Mucosa of descending colon (tissue), 3 donors: ENCODE measurements at regions not wholly inside any gene's neighbourhood (a gene's known extent, or its start where the extent isn't known, plus 50 kb on each side); places are given as distances from the start of the nearest gene placed in this dataset.

Experiments
- ATAC-seq: fragments of 200-7000 bp; cut with Tn5 transposase; one replicate; pipeline ENCODE4 v1.9.1; 2020; ENCODE audit warnings: mild to moderate bottlenecking, moderate library complexity
- DNase-seq, 3 donors: peaks; one replicate each; pipeline ENCODE4 v3.0.0-alpha.2; 2020
- H3K36me3 ChIP-seq: fragments of 200-600 bp; one replicate; pipeline ENCODE4 v1.8.0; 2021; ENCODE audit warnings: low read depth, mild to moderate bottlenecking
- H3K4me1 ChIP-seq: fragments of 200-600 bp; one replicate; pipeline ENCODE4 v1.8.0; 2021; ENCODE audit warnings: low read depth, mild to moderate bottlenecking
- H3K4me3 ChIP-seq: fragments of 200-600 bp; one replicate; pipeline ENCODE4 v1.8.0; 2021; ENCODE audit warnings: mild to moderate bottlenecking
- H3K9me3 ChIP-seq: fragments of 200-600 bp; one replicate; pipeline ENCODE4 v1.8.0; 2021; ENCODE audit warnings: mild to moderate bottlenecking
- intact Hi-C, 2 donors: fragments of 100-400 bp; cut with DNase I in 1 of 2; cut with micrococcal nuclease in 1 of 2; formaldehyde crosslinking; loops; one replicate each; pipeline versions ENCODE4 v1.11.0 to v1.11.1; 2022; cut with DNase I, micrococcal nuclease
- TF ChIP-seq, protein P1 (sequence below): fragments of 200-600 bp; IDR thresholded peaks from one replicate; pipeline ENCODE4 v1.8.0; 2022; ENCODE audit warnings: antibody characterized with exemption, mild to moderate bottlenecking
- donor health status: DM: no; HTN: no; CAD: no; lungs with moderate emphysema.
- donor health status: DM: no; HTN: no; CAD: no.
- donor health status: DM: no; HTN: yes; CAD: no.

DNA sequence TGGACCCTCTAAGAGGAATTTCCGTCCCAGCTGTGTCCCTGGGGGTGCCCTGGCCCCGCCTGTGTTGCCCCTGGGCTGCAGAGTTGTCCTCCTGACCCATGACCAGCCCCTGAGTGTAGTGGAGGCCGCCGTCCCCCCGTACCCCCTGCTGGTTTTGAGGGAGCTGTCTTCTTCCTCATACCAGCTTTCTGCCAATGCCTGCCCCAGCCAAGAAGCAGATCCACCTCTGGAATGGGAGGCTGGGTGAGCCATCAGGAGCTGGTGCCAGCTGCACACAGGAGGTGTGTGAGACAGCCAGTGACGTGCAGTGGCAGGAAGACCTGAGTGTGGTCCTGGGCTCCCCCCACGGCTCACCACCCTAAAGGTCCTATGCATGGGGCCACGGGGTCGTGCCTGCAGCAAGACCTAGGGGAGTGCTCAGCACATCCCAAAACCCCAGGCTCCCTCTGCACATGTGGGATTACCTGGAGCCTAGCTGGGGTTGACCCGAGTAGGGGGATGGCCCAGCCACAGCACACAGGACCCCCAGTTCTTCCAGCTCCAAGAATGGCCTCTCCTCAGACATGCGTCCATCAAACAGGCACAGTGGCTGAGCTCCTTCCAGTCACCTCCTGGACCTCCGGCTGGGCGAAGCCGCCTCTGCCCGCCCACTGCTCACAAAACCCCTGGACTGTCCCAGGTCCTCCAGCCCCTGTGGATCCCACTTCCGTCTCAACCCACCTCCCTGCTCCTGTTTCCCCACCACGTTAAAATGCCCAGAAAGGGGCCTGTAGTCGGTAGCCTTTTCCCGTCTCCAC, 647.6 kb downstream of the BRD1 start:
- intact Hi-C loops: no loop called here
- H3K4me1 ChIP-seq: no peaks in the 10 kb centered on the region
- DNase-seq (no peak), ATAC-seq (no peak)
- H3K9me3 ChIP-seq: no peaks in the 10 kb centered on the region
- H3K4me3 ChIP-seq: no peak overlapping the region
- TF ChIP-seq, protein P1, sequence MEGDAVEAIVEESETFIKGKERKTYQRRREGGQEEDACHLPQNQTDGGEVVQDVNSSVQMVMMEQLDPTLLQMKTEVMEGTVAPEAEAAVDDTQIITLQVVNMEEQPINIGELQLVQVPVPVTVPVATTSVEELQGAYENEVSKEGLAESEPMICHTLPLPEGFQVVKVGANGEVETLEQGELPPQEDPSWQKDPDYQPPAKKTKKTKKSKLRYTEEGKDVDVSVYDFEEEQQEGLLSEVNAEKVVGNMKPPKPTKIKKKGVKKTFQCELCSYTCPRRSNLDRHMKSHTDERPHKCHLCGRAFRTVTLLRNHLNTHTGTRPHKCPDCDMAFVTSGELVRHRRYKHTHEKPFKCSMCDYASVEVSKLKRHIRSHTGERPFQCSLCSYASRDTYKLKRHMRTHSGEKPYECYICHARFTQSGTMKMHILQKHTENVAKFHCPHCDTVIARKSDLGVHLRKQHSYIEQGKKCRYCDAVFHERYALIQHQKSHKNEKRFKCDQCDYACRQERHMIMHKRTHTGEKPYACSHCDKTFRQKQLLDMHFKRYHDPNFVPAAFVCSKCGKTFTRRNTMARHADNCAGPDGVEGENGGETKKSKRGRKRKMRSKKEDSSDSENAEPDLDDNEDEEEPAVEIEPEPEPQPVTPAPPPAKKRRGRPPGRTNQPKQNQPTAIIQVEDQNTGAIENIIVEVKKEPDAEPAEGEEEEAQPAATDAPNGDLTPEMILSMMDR: no peak
- H3K36me3 ChIP-seq: no peaks in the 10 kb centered on the region

DNA sequence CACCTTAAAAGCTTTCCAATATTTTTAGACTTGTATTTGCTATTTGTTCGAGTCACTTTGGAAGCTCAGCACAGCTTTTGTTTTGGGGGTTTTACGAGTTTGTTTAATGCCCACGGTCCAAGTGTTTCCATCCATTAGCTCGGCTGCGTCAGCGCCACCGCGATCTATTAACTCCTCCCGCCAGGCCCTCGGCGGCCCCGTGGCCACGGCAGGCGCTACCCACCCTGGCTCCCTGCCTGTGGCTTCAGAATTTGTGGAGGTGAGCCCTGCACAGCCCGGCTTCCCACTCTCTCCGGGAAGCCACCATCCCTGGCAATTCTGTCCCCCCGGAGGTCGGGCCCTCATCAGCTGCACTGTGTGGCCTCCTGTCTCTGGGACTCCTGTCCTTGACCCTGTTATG, 648.5 kb downstream of the BRD1 start:
- DNase-seq: no peak
- no peaks in the 10 kb centered on the region for H3K9me3 ChIP-seq
- H3K4me1 ChIP-seq: no peaks in the 10 kb centered on the region
- intact Hi-C loops: no loop called here
- TF ChIP-seq, protein P1: no peak
- no peak for ATAC-seq
- no peaks in the 10 kb centered on the region for H3K36me3 ChIP-seq
- H3K4me3 ChIP-seq: no peak overlapping the region

GRCh38 chr22:49178246-49179005, 649.2 kb downstream of the BRD1 start:
- Histone ChIP-seq H3K4me1 (no peaks in the 10 kb centered on the region), H3K4me3 (no peak overlapping the region), H3K9me3 (no peaks in the 10 kb centered on the region), H3K36me3 (no peaks in the 10 kb centered on the region)
- DNase-seq: no peak
- TF ChIP-seq, protein P1: no peak
- intact Hi-C loops: no loop called here
- ATAC-seq: no peak

DNA sequence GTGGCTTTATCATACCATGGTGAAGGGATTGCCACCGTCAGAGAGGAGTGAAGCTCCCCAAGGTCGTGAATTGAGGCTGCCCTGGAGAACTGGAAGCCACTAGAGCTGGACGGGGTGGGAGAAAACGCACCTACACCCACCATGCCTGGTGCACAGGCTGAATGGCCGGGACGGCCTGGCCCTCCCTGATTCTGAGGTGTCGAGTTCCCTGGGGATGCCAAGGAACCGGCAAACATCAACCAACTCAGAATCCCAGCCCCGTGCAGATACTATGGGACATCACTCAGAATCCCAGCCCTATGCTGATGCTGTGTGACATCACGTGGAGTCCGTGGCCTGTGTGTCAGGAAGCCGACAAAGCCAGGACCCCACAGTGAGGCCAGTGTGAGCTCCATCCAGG, 650.0 kb downstream of the BRD1 start:
- H3K4me1 ChIP-seq: no peaks in the 10 kb centered on the region
- ATAC-seq (no peak), DNase-seq (no peak)
- H3K9me3 ChIP-seq: no peaks in the 10 kb centered on the region
- TF ChIP-seq, protein P1: no peak
- intact Hi-C loops: no loop called here
- H3K36me3 ChIP-seq: no peaks in the 10 kb centered on the region
- H3K4me3 ChIP-seq: no peak overlapping the region

- intact Hi-C loops: no loop called here
- DNase-seq: no peak
Measured at GRCh38 chr22:49176956-49177355, 650.7 kb downstream of the BRD1 start.

More at GRCh38 chr22:49176956-49177355, 650.7 kb downstream of the BRD1 start:
- Histone ChIP-seq H3K36me3 (no peaks in the 10 kb centered on the region), H3K4me3 (no peak overlapping the region), H3K9me3 (no peaks in the 10 kb centered on the region), H3K4me1 (no peaks in the 10 kb centered on the region)
- no peak for ATAC-seq
- TF ChIP-seq, protein P1: no peak
